NCI-H187 (cell line): ENCODE measurements at regions not wholly inside any gene's neighbourhood (a gene's known extent, or its start where the extent isn't known, plus 50 kb on each side); places are given as distances from the start of the nearest gene placed in this dataset.
"Not testable (repeated sequence)": the region's sequence is repeated elsewhere in the genome, so short reads cannot be mapped to it uniquely, and the experiment has no call there.

Experiments
- DNase-seq, 2 experiments: peaks; one replicate each; lab custom pipeline; 2025; lab: John Stamatoyannopoulos, UW

- no peak for DNase-seq
Measured at GRCh38 chr22:22822106-22822505, 65.5 kb upstream of the IGLL5 start.

GRCh38 chr22:22822553-22822952 lies 65.1 kb upstream of the IGLL5 start:
- DNase-seq = not testable (repeated sequence)

- DNase-seq = no peak
Measured at GRCh38 chr22:22823131-22823810, 64.3 kb upstream of the IGLL5 start.

- no peak for DNase-seq
Measured at GRCh38 chr22:22824340-22825212, 63.0 kb upstream of the IGLL5 start.

GRCh38 chr22:22825213-22825593 lies 62.4 kb upstream of the IGLL5 start:
- no peak for DNase-seq

GRCh38 chr22:22827187-22827939 lies 60.3 kb upstream of the IGLL5 start:
- DNase-seq = no peak

GRCh38 chr22:22830193-22830592 lies 57.4 kb upstream of the IGLL5 start:
- DNase-seq = no peak

GRCh38 chr22:22830957-22831688 lies 56.5 kb upstream of the IGLL5 start:
- DNase-seq = no peak

- DNase-seq = no peak
Measured at GRCh38 chr22:22833059-22833458, 54.6 kb upstream of the IGLL5 start.

- DNase-seq = no peak
Measured at GRCh38 chr22:22833488-22833887, 54.1 kb upstream of the IGLL5 start.

GRCh38 chr22:22834204-22834603 lies 53.4 kb upstream of the IGLL5 start:
- no peak for DNase-seq

GRCh38 chr22:22834783-22835182 lies 52.8 kb upstream of the IGLL5 start:
- DNase-seq = no peak

- DNase-seq = no peak
Measured at GRCh38 chr22:22835242-22835641, 52.4 kb upstream of the IGLL5 start.

- DNase-seq = no peak
Measured at GRCh38 chr22:22835771-22836291, 51.8 kb upstream of the IGLL5 start.

GRCh38 chr22:22836635-22837034 lies 51.0 kb upstream of the IGLL5 start:
- no peak for DNase-seq
